GM10266 (cell line): ENCODE measurements at regions not wholly inside any gene's neighbourhood (a gene's known extent, or its start where the extent isn't known, plus 50 kb on each side); places are given as distances from the start of the nearest gene placed in this dataset.
"Not testable (repeated sequence)": the region's sequence is repeated elsewhere in the genome, so short reads cannot be mapped to it uniquely, and the experiment has no call there.

Source experiments
- DNase-seq: peaks from one replicate; pipeline ENCODE4 v3.0.0; 2012; ENCODE audit errors: extremely low spot score
- TF ChIP-seq, protein P1 (sequence below): IDR thresholded peaks from 2 replicates; pipeline ENCODE4 v1.5.1; 2012; ENCODE audit warnings: mild to moderate bottlenecking, low read depth; ENCODE audit not compliant: control insufficient read depth, insufficient read depth; ENCODE audit errors: missing control alignments

DNA sequence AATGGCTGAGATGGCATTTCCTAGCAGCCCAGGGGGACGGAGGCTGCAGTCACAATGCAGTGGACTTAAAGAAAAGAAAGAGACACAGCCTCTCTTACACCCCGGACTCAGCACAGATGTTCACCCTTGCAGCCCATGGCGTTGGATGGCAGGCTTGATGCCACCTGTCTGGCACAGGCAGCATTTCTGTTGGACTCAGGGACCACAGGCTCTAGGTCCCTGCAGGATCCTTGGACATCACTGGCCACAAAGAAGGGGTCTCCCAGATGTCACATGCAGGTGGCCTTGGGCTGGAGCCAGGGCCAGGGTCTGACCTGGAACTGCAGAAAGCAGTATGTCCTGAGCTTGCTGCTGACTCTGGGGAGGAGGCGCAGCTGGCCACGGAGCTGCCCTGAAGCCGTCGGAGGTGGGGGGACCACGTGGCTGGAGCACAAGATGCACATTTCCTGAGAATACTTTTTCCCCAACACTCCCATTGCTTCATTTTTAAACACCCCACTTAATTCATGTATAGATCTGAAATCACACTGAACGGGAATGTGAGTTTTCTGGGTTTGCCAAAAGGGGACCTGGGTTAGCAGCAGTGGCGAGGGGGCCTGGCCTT, 102.3 kb upstream of the SULF2 start:
- TF ChIP-seq, protein P1, sequence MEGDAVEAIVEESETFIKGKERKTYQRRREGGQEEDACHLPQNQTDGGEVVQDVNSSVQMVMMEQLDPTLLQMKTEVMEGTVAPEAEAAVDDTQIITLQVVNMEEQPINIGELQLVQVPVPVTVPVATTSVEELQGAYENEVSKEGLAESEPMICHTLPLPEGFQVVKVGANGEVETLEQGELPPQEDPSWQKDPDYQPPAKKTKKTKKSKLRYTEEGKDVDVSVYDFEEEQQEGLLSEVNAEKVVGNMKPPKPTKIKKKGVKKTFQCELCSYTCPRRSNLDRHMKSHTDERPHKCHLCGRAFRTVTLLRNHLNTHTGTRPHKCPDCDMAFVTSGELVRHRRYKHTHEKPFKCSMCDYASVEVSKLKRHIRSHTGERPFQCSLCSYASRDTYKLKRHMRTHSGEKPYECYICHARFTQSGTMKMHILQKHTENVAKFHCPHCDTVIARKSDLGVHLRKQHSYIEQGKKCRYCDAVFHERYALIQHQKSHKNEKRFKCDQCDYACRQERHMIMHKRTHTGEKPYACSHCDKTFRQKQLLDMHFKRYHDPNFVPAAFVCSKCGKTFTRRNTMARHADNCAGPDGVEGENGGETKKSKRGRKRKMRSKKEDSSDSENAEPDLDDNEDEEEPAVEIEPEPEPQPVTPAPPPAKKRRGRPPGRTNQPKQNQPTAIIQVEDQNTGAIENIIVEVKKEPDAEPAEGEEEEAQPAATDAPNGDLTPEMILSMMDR: no peak
- DNase-seq: no peak

DNA sequence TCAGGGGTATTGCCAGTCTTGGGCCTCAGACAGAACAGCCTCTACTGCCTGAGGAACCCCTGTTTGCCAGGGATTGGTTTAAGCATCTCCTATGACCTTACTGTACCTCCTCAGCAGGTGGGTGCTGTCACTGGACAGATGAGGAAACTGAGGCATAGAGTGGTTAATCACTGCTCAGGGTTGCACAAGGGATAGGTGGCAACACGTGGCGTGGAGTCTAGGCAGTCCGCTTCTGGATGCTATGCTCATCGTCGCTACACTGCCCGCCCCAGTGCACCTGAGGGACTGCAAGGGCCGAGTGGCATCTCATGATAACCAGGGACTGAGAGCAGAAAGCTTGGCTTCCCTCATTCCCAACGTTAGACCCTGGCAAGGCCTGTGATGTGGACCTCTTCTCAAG, 101.8 kb upstream of the SULF2 start:
- DNase-seq: no peak
- TF ChIP-seq, protein P1: no peak

- TF ChIP-seq, protein P1: no peak
- no peak for DNase-seq
These were observed 101.3 kb upstream of the SULF2 start for GRCh38 chr20:47886454-47887041.

DNA sequence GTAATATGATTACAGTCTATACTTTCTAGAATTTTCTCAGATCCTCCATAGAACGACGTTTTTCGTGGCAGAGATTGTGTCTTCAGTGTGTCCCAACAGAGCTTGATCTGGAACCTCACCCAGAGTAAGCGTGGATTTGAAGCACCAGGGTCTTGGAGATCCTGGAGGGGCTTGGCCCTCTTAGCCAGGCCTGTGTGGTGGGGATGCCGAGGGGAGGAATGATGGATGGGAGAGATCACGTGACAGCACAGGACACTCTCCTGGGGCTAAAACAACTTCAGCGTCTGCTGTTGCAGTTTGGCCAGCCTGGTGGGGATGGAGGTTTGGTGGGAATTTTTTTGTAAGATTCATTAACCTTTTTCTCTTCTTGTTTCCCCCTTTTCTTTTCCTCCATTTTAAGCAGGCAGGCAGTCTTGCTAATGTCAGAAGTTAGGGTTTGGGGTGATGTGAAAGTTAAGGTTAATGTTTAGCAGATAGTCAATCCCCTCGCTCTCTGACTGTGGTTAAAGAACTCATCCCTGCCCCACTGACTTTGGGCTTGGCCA, 100.7 kb upstream of the SULF2 start:
- TF ChIP-seq, protein P1: no peak
- no peak for DNase-seq

- not testable (repeated sequence) for DNase-seq
These were observed 98.7 kb upstream of the SULF2 start for GRCh38 chr20:47883940-47884339.

DNA sequence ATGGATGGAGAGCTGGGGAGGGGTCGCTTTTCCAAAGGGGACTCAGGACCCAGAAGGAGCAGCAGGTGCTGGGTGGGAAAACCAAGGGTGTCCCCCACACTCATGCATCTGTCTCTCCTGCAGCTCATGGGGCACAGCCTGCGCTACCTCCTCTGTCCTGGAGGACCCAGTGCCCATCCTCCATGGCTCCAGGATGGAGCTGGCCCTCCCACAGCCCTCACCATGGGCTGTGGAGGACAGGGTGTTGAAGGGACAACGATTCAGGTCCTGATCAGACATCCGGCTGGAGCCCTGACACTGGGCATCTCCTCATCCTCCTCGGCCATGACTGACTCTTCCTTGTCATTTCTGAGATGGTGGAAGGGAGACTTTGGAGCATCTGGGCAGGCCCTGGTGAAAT, 97.9 kb upstream of the SULF2 start:
- TF ChIP-seq, protein P1: no peak
- DNase-seq: no peak

DNA sequence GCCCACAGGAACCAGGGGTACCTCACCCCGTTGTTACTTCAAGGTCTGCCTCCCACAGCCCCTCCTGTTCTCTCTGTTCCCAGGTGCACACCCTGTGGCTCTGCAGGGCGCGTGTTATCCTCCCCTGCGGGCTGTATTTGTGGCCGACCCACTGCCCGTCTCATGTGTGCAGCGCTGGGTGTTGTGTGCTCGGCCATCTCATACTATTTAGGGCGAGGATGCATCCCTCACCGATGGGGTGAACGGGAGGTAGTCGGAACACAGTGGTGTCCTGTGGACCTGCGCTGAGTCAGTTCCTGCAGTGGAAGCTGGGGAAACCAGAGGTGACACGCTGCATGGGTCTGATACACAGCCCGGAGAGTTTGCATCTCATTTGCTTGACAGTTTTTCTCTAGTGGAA, 94.5 kb upstream of the SULF2 start:
- TF ChIP-seq, protein P1: no peak
- no peak for DNase-seq
